Natural killer cell treated with Interleukin-12 subunit alpha and Interleukin-12 subunit beta and Interleukin-15 and Interleukin-18, amount 100 ng/mL, for 72 hours (primary cell): ENCODE measurements at regions not wholly inside any gene's neighbourhood (a gene's known extent, or its start where the extent isn't known, plus 50 kb on each side); places are given as distances from the start of the nearest gene placed in this dataset.

ENCODE experiments used
- ATAC-seq, 2 donors: fragments of 150-1000 bp; cut with Tn5 transposase in 1 of 2; sonication (Bioruptor Pico), chemical (Tn5 transposase) in 1 of 2; 2 replicates each; pipeline ENCODE4 v1.10.0; 2021
- DNase-seq: peaks from one replicate; pipeline ENCODE4 v3.0.0; 2022; ENCODE audit warnings: low spot score
- H3K27ac Mint-ChIP-seq, 2 donors: 1 replicate in 1 of 2; 2 replicates in 1 of 2; pipeline ENCODE4 v1.8.0; 2022; ENCODE audit warnings: mixed read lengths in 2 of 2, mild to moderate bottlenecking in 1 of 2, moderate library complexity in 1 of 2
- H3K27me3 Mint-ChIP-seq, 2 donors: 1 replicate in 1 of 2; 2 replicates in 1 of 2; pipeline ENCODE4 v1.8.0; 2022; ENCODE audit warnings: mixed read lengths in 2 of 2
- H3K36me3 Mint-ChIP-seq: one replicate; pipeline ENCODE4 v1.8.0; 2022; ENCODE audit warnings: mixed read lengths
- H3K4me1 Mint-ChIP-seq, 2 donors: 1 replicate in 1 of 2; 2 replicates in 1 of 2; pipeline ENCODE4 v1.8.0; 2022; ENCODE audit warnings: low read depth in 2 of 2, mixed read lengths in 2 of 2, mild to moderate bottlenecking in 1 of 2
- H3K4me3 Mint-ChIP-seq: one replicate; pipeline ENCODE4 v1.8.0; 2022; ENCODE audit warnings: mixed read lengths
- H3K9me3 Mint-ChIP-seq: 2 replicates; pipeline ENCODE4 v1.8.0; 2022; ENCODE audit warnings: mixed read lengths

GRCh38 chr3:191781044-191781443 lies 320.1 kb downstream of the PYDC2 start:
- peaks cover 11% of the 10 kb centered on the region for H3K36me3 Mint-ChIP-seq
- no peak overlapping the region for H3K4me3 Mint-ChIP-seq
- peaks cover 21% of the 10 kb centered on the region for H3K9me3 Mint-ChIP-seq
- ATAC-seq (no peak), DNase-seq (no peak)
- no peaks in the 10 kb centered on the region for H3K4me1 Mint-ChIP-seq
- H3K27ac Mint-ChIP-seq = no peak overlapping the region
- no peaks in the 10 kb centered on the region for H3K27me3 Mint-ChIP-seq

GRCh38 chr3:191783024-191783423 lies 322.1 kb downstream of the PYDC2 start:
- Mint-ChIP-seq H3K36me3 (peaks cover 5% of the 10 kb centered on the region), H3K4me1 (no peaks in the 10 kb centered on the region), H3K27me3 (no peaks in the 10 kb centered on the region), H3K9me3 (peaks cover 15% of the 10 kb centered on the region), H3K4me3 (no peak overlapping the region), H3K27ac (no peak overlapping the region)
- no peak for DNase-seq
- no peak for ATAC-seq

DNA sequence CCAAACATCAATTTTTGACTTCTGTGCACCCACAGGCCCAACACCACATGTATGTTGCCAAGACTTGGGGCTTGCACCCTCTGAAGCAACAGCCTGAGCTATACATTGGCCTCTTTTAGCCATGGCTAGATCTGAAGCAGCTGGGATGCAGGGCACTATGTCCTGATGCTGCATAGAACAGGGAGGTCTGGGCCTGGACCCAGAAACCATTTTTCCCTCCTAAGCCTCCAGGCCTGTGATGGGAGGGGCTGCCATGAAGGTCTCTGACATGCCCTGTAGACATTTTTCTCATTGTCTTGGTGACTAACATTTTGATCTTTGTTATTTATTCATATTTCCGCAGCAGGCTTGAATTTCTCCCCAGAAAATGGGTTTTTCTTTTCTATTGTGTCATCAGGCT lies 330.0 kb downstream of the PYDC2 start:
- no peaks in the 10 kb centered on the region for H3K4me1 Mint-ChIP-seq
- ATAC-seq = no peak
- peaks cover 26% of the 10 kb centered on the region for H3K9me3 Mint-ChIP-seq
- H3K27ac Mint-ChIP-seq = no peak overlapping the region
- H3K27me3 Mint-ChIP-seq = no peaks in the 10 kb centered on the region
- no peak for DNase-seq
- no peak overlapping the region for H3K4me3 Mint-ChIP-seq
- peaks cover 4% of the 10 kb centered on the region for H3K36me3 Mint-ChIP-seq

GRCh38 chr3:191792580-191792979 lies 331.6 kb downstream of the PYDC2 start:
- ATAC-seq (no peak), DNase-seq (no peak)
- Mint-ChIP-seq H3K27me3 (no peaks in the 10 kb centered on the region), H3K9me3 (peaks cover 30% of the 10 kb centered on the region), H3K27ac (no peak overlapping the region), H3K4me3 (no peak overlapping the region), H3K36me3 (peaks cover 8% of the 10 kb centered on the region), H3K4me1 (no peaks in the 10 kb centered on the region)

- Mint-ChIP-seq H3K27me3 (no peaks in the 10 kb centered on the region), H3K4me1 (no peaks in the 10 kb centered on the region), H3K27ac (no peak overlapping the region), H3K4me3 (no peak overlapping the region), H3K36me3 (peaks cover 8% of the 10 kb centered on the region), H3K9me3 (peaks cover 26% of the 10 kb centered on the region)
- ATAC-seq (no peak), DNase-seq (no peak)
Measured at GRCh38 chr3:191795196-191795595, 334.2 kb downstream of the PYDC2 start.

DNA sequence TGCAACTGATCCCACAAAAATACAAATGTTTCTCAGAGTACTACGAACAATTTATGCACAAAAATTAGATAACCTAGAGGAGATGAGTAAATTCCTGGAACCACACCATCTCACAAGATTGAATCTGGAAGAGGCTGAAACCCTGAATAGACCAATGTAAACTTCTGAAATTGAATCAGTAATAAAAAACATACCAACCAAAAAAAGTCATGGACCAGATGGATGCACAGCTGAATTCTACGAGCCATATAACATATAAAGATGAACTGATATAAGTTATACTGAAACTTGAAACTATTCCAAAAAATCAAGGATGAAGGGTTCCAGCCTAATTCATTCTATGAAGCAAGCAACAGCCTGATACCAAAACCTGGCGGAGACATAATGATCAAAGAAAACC lies 336.3 kb downstream of the PYDC2 start:
- Mint-ChIP-seq H3K27ac (no peak overlapping the region), H3K9me3 (peaks cover 25% of the 10 kb centered on the region), H3K27me3 (no peaks in the 10 kb centered on the region), H3K36me3 (peaks cover 13% of the 10 kb centered on the region), H3K4me1 (no peaks in the 10 kb centered on the region), H3K4me3 (no peak overlapping the region)
- no peak for DNase-seq
- no peak for ATAC-seq

- DNase-seq = no peak
- peaks cover 5% of the 10 kb centered on the region for H3K36me3 Mint-ChIP-seq
- peaks cover 26% of the 10 kb centered on the region for H3K9me3 Mint-ChIP-seq
- no peak for ATAC-seq
- H3K27ac Mint-ChIP-seq = no peak overlapping the region
- no peaks in the 10 kb centered on the region for H3K27me3 Mint-ChIP-seq
- H3K4me3 Mint-ChIP-seq = no peak overlapping the region
- no peaks in the 10 kb centered on the region for H3K4me1 Mint-ChIP-seq
Measured at GRCh38 chr3:191802671-191803070, 341.7 kb downstream of the PYDC2 start.

DNA sequence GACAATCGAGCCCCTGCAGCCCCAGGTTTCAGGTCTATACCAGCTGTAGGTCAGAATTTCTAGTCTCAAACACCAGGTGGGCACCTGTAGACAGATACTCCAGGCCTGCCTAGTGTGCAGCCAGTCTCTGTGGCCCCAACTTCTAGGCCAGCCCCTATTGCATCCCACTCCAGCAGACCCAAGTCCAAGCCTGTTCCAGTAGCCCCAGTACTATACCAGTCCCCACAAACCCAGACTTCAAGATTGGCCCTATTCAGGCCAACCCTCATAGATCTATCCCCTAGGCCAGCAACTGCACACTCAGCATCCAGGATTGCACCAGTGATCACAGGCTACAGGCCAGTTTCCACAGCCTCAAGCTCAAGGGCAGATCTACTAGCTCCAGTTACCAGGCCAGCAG lies 344.0 kb downstream of the PYDC2 start:
- peaks cover 32% of the 10 kb centered on the region for H3K9me3 Mint-ChIP-seq
- no peaks in the 10 kb centered on the region for H3K27me3 Mint-ChIP-seq
- no peak overlapping the region for H3K4me3 Mint-ChIP-seq
- ATAC-seq (peak in 1 of 2 donors; percentile 33), DNase-seq (no peak)
- peaks cover 5% of the 10 kb centered on the region for H3K36me3 Mint-ChIP-seq
- no peak overlapping the region for H3K27ac Mint-ChIP-seq
- no peaks in the 10 kb centered on the region for H3K4me1 Mint-ChIP-seq

- Mint-ChIP-seq H3K9me3 (peaks cover 32% of the 10 kb centered on the region), H3K27ac (no peak overlapping the region), H3K4me1 (no peaks in the 10 kb centered on the region), H3K4me3 (no peak overlapping the region), H3K36me3 (no peaks in the 10 kb centered on the region), H3K27me3 (no peaks in the 10 kb centered on the region)
- DNase-seq = no peak
- ATAC-seq = no peak
Measured at GRCh38 chr3:191808073-191808472, 347.1 kb downstream of the PYDC2 start.

DNA sequence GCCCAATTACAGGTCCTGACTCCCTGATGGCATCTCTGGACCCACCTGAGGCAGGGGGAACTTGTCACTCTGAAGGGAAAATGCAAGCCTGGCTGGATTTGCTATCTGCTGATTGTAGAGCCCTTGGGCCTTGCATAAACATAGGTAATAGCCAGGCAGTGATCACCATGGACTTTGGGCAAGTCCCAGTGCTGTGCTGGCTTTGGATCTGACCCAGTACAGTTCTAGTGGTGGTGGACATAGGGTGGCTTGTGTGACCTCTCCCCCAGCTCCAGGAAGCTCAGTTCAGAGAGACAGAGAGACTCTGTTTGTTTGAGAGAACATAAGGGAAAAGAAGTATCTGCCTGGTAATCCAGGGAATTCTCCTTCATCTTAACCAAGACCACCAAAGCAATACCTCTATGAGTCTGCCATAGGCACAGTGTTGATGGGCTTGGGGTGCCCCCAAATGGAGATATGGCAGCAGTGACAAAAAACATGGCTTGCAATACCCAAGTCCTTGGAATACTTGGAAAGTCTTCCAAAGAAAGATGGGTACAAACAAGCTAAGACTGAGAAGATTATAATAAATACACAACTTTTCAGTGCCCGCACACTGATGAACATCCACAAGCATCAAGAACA lies 348.5 kb downstream of the PYDC2 start:
- DNase-seq (no peak), ATAC-seq (no peak)
- Mint-ChIP-seq H3K4me1 (no peaks in the 10 kb centered on the region), H3K36me3 (no peaks in the 10 kb centered on the region), H3K9me3 (peaks cover 30% of the 10 kb centered on the region), H3K4me3 (no peak overlapping the region), H3K27me3 (no peaks in the 10 kb centered on the region), H3K27ac (no peak overlapping the region)

GRCh38 chr3:191813245-191813644 lies 352.3 kb downstream of the PYDC2 start:
- H3K4me1 Mint-ChIP-seq = no peaks in the 10 kb centered on the region
- ATAC-seq (no peak), DNase-seq (no peak)
- H3K4me3 Mint-ChIP-seq = no peak overlapping the region
- peaks cover 29% of the 10 kb centered on the region for H3K9me3 Mint-ChIP-seq
- no peaks in the 10 kb centered on the region for H3K27me3 Mint-ChIP-seq
- H3K27ac Mint-ChIP-seq = no peak overlapping the region
- H3K36me3 Mint-ChIP-seq = peaks cover 4% of the 10 kb centered on the region

GRCh38 chr3:191848818-191849217 lies 387.9 kb downstream of the PYDC2 start:
- H3K27ac Mint-ChIP-seq = no peak overlapping the region
- H3K4me1 Mint-ChIP-seq = no peaks in the 10 kb centered on the region
- H3K36me3 Mint-ChIP-seq = no peaks in the 10 kb centered on the region
- H3K9me3 Mint-ChIP-seq = peaks cover 13% of the 10 kb centered on the region
- no peaks in the 10 kb centered on the region for H3K27me3 Mint-ChIP-seq
- no peak overlapping the region for H3K4me3 Mint-ChIP-seq
- ATAC-seq (no peak), DNase-seq (no peak)

DNA sequence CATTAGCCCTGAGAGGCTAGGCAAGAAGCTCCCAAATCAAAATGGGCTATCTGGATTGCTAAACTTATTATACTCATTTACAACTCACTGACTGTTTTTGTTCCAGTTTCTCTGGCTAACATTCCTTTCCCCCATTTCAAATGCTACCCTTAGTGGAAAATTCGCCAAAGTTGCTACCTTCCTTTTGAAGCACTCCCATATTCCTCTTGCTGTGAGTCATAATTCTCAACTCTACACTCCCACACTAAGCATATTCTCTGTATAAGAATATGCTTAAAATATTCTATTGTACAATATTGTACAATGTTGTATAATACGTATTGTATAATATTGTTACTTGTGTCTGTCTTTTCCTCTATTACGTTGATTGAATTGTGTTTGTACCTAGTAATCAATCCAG lies 398.6 kb downstream of the PYDC2 start:
- Mint-ChIP-seq H3K27ac (no peak overlapping the region), H3K9me3 (peaks cover 12% of the 10 kb centered on the region), H3K27me3 (no peaks in the 10 kb centered on the region), H3K4me3 (no peak overlapping the region), H3K4me1 (no peaks in the 10 kb centered on the region), H3K36me3 (peaks cover 4% of the 10 kb centered on the region)
- DNase-seq (no peak), ATAC-seq (no peak)

GRCh38 chr3:191869738-191870415 lies 408.9 kb downstream of the PYDC2 start:
- H3K27ac Mint-ChIP-seq = no peak overlapping the region
- H3K9me3 Mint-ChIP-seq = peaks cover 11% of the 10 kb centered on the region
- H3K27me3 Mint-ChIP-seq = no peaks in the 10 kb centered on the region
- no peak overlapping the region for H3K4me3 Mint-ChIP-seq
- H3K4me1 Mint-ChIP-seq = no peaks in the 10 kb centered on the region
- H3K36me3 Mint-ChIP-seq = no peaks in the 10 kb centered on the region
- no peak for ATAC-seq
- no peak for DNase-seq

GRCh38 chr3:191873736-191874135 lies 412.8 kb downstream of the PYDC2 start:
- no peak overlapping the region for H3K27ac Mint-ChIP-seq
- H3K27me3 Mint-ChIP-seq = no peaks in the 10 kb centered on the region
- H3K36me3 Mint-ChIP-seq = no peaks in the 10 kb centered on the region
- no peak for ATAC-seq
- H3K9me3 Mint-ChIP-seq = peaks cover 8% of the 10 kb centered on the region
- DNase-seq = no peak
- no peaks in the 10 kb centered on the region for H3K4me1 Mint-ChIP-seq
- H3K4me3 Mint-ChIP-seq = no peak overlapping the region
